Mammary epithelial cell (primary cell): ENCODE measurements at regions not wholly inside any gene's neighbourhood (a gene's known extent, or its start where the extent isn't known, plus 50 kb on each side); places are given as distances from the start of the nearest gene placed in this dataset.

Experiments
- EZH2 ChIP-seq: IDR thresholded peaks from 2 replicates; pipeline ENCODE4 v1.6.1; 2012; ENCODE audit warnings: low read length, inconsistent platforms, borderline replicate concordance
- TF ChIP-seq, protein P1 (sequence below), 2 donors: IDR thresholded peaks in 1 of 2; conservative IDR thresholded peaks in 1 of 2; 2 replicates each; pipeline ENCODE4 v1.5.1; 2011 to 2012; ENCODE audit warnings: inconsistent platforms in 2 of 2, low read length in 2 of 2, mild to moderate bottlenecking in 2 of 2, control low read depth in 1 of 2, low read depth in 1 of 2; ENCODE audit not compliant: insufficient read depth in 1 of 2; ENCODE audit errors: extremely low read depth in 1 of 2

DNA sequence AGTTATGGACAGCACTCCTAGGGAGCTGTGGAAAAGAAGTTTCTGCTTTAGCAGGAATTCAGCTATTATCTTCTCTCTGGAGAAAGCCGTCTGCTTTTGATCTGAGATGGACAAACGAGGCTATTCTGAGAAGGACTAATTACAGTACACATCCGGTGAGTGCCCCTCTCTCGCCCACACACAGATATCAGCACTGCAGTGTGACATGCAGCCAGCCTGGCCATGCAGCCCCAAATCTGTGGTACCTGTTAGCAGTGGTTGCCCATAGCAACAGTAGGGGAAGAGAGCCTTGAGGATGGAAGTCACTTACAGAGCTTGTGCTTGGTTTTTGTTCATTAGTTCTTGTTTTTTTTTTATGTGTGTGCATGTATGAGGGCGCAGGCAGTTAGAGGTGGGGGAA, 73.9 kb upstream of the TRIB2 start:
- TF ChIP-seq, protein P1, sequence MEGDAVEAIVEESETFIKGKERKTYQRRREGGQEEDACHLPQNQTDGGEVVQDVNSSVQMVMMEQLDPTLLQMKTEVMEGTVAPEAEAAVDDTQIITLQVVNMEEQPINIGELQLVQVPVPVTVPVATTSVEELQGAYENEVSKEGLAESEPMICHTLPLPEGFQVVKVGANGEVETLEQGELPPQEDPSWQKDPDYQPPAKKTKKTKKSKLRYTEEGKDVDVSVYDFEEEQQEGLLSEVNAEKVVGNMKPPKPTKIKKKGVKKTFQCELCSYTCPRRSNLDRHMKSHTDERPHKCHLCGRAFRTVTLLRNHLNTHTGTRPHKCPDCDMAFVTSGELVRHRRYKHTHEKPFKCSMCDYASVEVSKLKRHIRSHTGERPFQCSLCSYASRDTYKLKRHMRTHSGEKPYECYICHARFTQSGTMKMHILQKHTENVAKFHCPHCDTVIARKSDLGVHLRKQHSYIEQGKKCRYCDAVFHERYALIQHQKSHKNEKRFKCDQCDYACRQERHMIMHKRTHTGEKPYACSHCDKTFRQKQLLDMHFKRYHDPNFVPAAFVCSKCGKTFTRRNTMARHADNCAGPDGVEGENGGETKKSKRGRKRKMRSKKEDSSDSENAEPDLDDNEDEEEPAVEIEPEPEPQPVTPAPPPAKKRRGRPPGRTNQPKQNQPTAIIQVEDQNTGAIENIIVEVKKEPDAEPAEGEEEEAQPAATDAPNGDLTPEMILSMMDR (conservative IDR thresholded peaks at IDR 0.05 in 1 of 2, IDR thresholded peaks at IDR 0.05 in 1 of 2; ENCODE audit: extremely low read depth in 1 of 2, insufficient read depth in 1 of 2, low read depth in 1 of 2, low read length in 2 of 2): no peak
- TF ChIP-seq EZH2: no peak
